Endothelial cell of umbilical vein (primary cell): ENCODE measurements at regions not wholly inside any gene's neighbourhood (a gene's known extent, or its start where the extent isn't known, plus 50 kb on each side); places are given as distances from the start of the nearest gene placed in this dataset.

ENCODE experiments used
- BruUV-seq: library from RNA; stranded (reverse); fragments of 400-500 nt; replicated peaks from 2 replicates; lab custom pipeline; 2021; lab: Mats Ljungman, UMichigan
- CTCF ChIA-PET: fragments of 300-600, 350-600 bp; sonication (Branson Sonifier 250); formaldehyde crosslinking; loops from one replicate; lab custom pipeline; 2021; ENCODE audit warnings: antibody characterized with exemption, inconsistent platforms; lab: Charles Lee
- POLR2A ChIA-PET: fragments of 300-600, 350-600 bp; sonication (Branson Sonifier 250); formaldehyde crosslinking; loops from one replicate; lab custom pipeline; 2021; ENCODE audit warnings: antibody characterized with exemption, inconsistent platforms; lab: Charles Lee
- DNase-seq: peaks from one replicate; pipeline ENCODE4 v3.0.0-alpha.2; 2011; ENCODE audit warnings: low read depth, low spot score
- FAIRE-seq: peaks from 2 replicates; lab custom pipeline; 2011; peaks lifted over from hg19 to GRCh38; lab: Jason Lieb, UNC
- H2AFZ ChIP-seq: 2 replicates; pipeline ENCODE4 v1.6.0; 2012; ENCODE audit warnings: low read depth, low read length, control low read depth, inconsistent platforms
- H3K27ac ChIP-seq: 2 replicates; pipeline ENCODE4 v1.5.1; 2011; ENCODE audit warnings: low read depth, mild to moderate bottlenecking, control low read depth, low read length, moderate library complexity; ENCODE audit not compliant: insufficient read depth
- H3K27me3 ChIP-seq, 2 experiments: 2 replicates each; pipeline versions ENCODE4 v1.6.0 to v1.6.1; 2011; ENCODE audit warnings: low read length in 2 of 2, mixed read lengths in 1 of 2; ENCODE audit not compliant: control insufficient read depth in 2 of 2, insufficient read depth in 2 of 2
- H3K36me3 ChIP-seq, 2 experiments: 2 replicates in 1 of 2; 3 replicates in 1 of 2; pipeline ENCODE4 v1.5.1; 2011; ENCODE audit warnings: low read length in 2 of 2, mild to moderate bottlenecking in 1 of 2, moderate library complexity in 1 of 2; ENCODE audit not compliant: control insufficient read depth in 2 of 2, insufficient read depth in 2 of 2; ENCODE audit errors: extremely low read depth in 1 of 2
- H3K4me1 ChIP-seq: 3 replicates; pipeline ENCODE4 v1.5.1; 2011; ENCODE audit warnings: mild to moderate bottlenecking, low read length; ENCODE audit not compliant: control insufficient read depth, insufficient read depth; ENCODE audit errors: extremely low read depth
- H3K4me2 ChIP-seq: 2 replicates; pipeline ENCODE4 v1.6.1; 2011; ENCODE audit warnings: low read length, control low read depth, mixed read lengths; ENCODE audit not compliant: insufficient read depth
- H3K4me3 ChIP-seq, 3 experiments: fragments of 200-600 bp in 1 of 3; sonication (generic), shearing (Covaris generic) in 1 of 3; replicated peaks in 1 of 3; 2 replicates each; pipeline ENCODE4 v1.5.1; 2011 to 2016; ENCODE audit warnings: control low read depth in 3 of 3, low read length in 3 of 3, mild to moderate bottlenecking in 2 of 3, inconsistent platforms in 1 of 3, low read depth in 1 of 3, moderate library complexity in 1 of 3; ENCODE audit not compliant: insufficient read depth in 1 of 3
- H3K79me2 ChIP-seq: 2 replicates; pipeline ENCODE4 v1.6.0; 2012; ENCODE audit warnings: low read length, inconsistent platforms; ENCODE audit not compliant: control insufficient read depth, insufficient read depth
- H3K9ac ChIP-seq: replicated peaks from 2 replicates; pipeline ENCODE3; 2011; ENCODE audit warnings: low read length, control low read depth; ENCODE audit not compliant: insufficient read depth; ENCODE audit errors: extremely low read depth
- H3K9me1 ChIP-seq: replicated peaks from 3 replicates; pipeline ENCODE4 v1.6.0; 2011; ENCODE audit warnings: mild to moderate bottlenecking, low read length; ENCODE audit not compliant: control insufficient read depth, insufficient read depth; ENCODE audit errors: extremely low read depth
- H3K9me3 ChIP-seq: replicated peaks from 2 replicates; pipeline ENCODE4 v1.5.1; 2012; ENCODE audit warnings: low read length, inconsistent platforms; ENCODE audit not compliant: control insufficient read depth, insufficient read depth
- H4K20me1 ChIP-seq: replicated peaks from 2 replicates; pipeline ENCODE3; 2011; ENCODE audit warnings: mild to moderate bottlenecking, low read length; ENCODE audit not compliant: control insufficient read depth, insufficient read depth; ENCODE audit errors: extremely low read depth
- CTCF ChIP-seq, 2 donors: IDR thresholded peaks; 1 replicate in 1 of 2; 2 replicates in 1 of 2; pipeline ENCODE4 v1.5.1; 2011; ENCODE audit warnings: low read length in 2 of 2, mild to moderate bottlenecking in 2 of 2, moderate library complexity in 2 of 2, control low read depth in 1 of 2, inconsistent platforms in 1 of 2, low read depth in 1 of 2; ENCODE audit not compliant: insufficient read depth in 1 of 2; ENCODE audit errors: extremely low read depth in 1 of 2
- EZH2 ChIP-seq: IDR thresholded peaks from 2 replicates; pipeline ENCODE4 v1.6.1; 2012; ENCODE audit warnings: borderline replicate concordance, low read depth, mild to moderate bottlenecking, moderate library complexity, low read length, inconsistent platforms; ENCODE audit not compliant: severe bottlenecking
- FOS ChIP-seq: IDR thresholded peaks from 2 replicates; pipeline ENCODE4 v1.6.1; 2011; ENCODE audit warnings: mild to moderate bottlenecking, low read length, moderate library complexity, borderline replicate concordance; ENCODE audit not compliant: insufficient read depth
- GATA2 ChIP-seq: IDR thresholded peaks from 2 replicates; pipeline ENCODE4 v1.7.0; 2011; ENCODE audit warnings: low read depth, mild to moderate bottlenecking, moderate library complexity, mixed read lengths, low read length; ENCODE audit not compliant: insufficient read length, insufficient read depth
- JUN ChIP-seq: IDR thresholded peaks from 2 replicates; pipeline ENCODE4 v1.6.1; 2011; ENCODE audit warnings: borderline replicate concordance, low read depth; ENCODE audit not compliant: insufficient read length, insufficient read depth
- MAX ChIP-seq: IDR thresholded peaks from 2 replicates; pipeline ENCODE4 v1.6.1; 2011; ENCODE audit not compliant: insufficient read depth, insufficient read length
- MYC ChIP-seq: IDR thresholded peaks from one replicate; pipeline ENCODE4 v1.6.1; 2011; ENCODE audit warnings: mild to moderate bottlenecking, low read depth, low read length
- POLR2A ChIP-seq: IDR thresholded peaks from 2 replicates; pipeline ENCODE4 v1.6.1; 2012; ENCODE audit warnings: low read depth, mild to moderate bottlenecking, control low read depth, low read length
- POLR2AphosphoS5 ChIP-seq: IDR thresholded peaks from 2 replicates; pipeline ENCODE4 v1.6.1; 2012; ENCODE audit warnings: low read depth, mild to moderate bottlenecking, control low read depth, low read length, moderate library complexity; ENCODE audit not compliant: insufficient read depth
- dilution Hi-C: fragments of 300-500 bp; cut with MboI; formaldehyde crosslinking; loops from one replicate; pipeline ENCODE4 v1.15.0; 2019; ENCODE audit warnings: low sequenced_read_pairs; ENCODE audit not compliant: extremely low pct_ligation_motif_present
- intact Hi-C: fragments of 100-400 bp; cut with micrococcal nuclease; formaldehyde crosslinking; loops from one replicate; pipeline ENCODE4 v1.10.0; 2022

GRCh38 chr1:68788762-68789161 is 291.9 kb upstream of the DEPDC1 start:
- H3K9me1 ChIP-seq, result no peaks in the 10 kb centered on the region
- no peaks in the 10 kb centered on the region for H3K9me3 ChIP-seq
- no peak for TF ChIP-seq EZH2
- dilution Hi-C loops, result no loop called here
- no peaks in the 10 kb centered on the region for H4K20me1 ChIP-seq
- no peak overlapping the region for H3K9ac ChIP-seq
- H3K27ac ChIP-seq, result no peak overlapping the region
- intact Hi-C loops, result no loop called here
- no peak for FAIRE-seq
- no peak overlapping the region for H2AFZ ChIP-seq
- no peaks in the 10 kb centered on the region for H3K27me3 ChIP-seq
- CTCF ChIA-PET, result no interaction called here
- H3K36me3 ChIP-seq, result no peaks in the 10 kb centered on the region
- no peak overlapping the region for H3K4me2 ChIP-seq
- POLR2A ChIA-PET, result no interaction called here
- no TSS peak for BruUV-seq
- no peaks in the 10 kb centered on the region for H3K79me2 ChIP-seq
- H3K4me1 ChIP-seq, result no peaks in the 10 kb centered on the region
- H3K4me3 ChIP-seq, result no peak overlapping the region
- DNase-seq, result no peak

GRCh38 chr1:68791800-68792199 is 294.9 kb upstream of the DEPDC1 start:
- no peaks in the 10 kb centered on the region for H3K79me2 ChIP-seq
- H3K4me2 ChIP-seq, result no peak overlapping the region
- H4K20me1 ChIP-seq, result no peaks in the 10 kb centered on the region
- no peaks in the 10 kb centered on the region for H3K4me1 ChIP-seq
- no peaks in the 10 kb centered on the region for H3K36me3 ChIP-seq
- H3K9me1 ChIP-seq, result no peaks in the 10 kb centered on the region
- ChIA-PET POLR2A (no interaction called here), CTCF (interaction anchor here (0.8 to 1.3 kb wide), 2 partner anchors 25 to 946 kb away, joined by 3 to 6 read pairs; no protein-coding TSS in a partner anchor)
- H3K27ac ChIP-seq, result no peak overlapping the region
- FAIRE-seq, result no peak
- H3K4me3 ChIP-seq, result no peak overlapping the region
- dilution Hi-C loops, result no loop called here
- no peak overlapping the region for H3K9ac ChIP-seq
- no peaks in the 10 kb centered on the region for H3K27me3 ChIP-seq
- no peaks in the 10 kb centered on the region for H3K9me3 ChIP-seq
- no TSS peak for BruUV-seq
- H2AFZ ChIP-seq, result no peak overlapping the region
- intact Hi-C loops, result no loop called here
- no peak for TF ChIP-seq JUN
- no peak for TF ChIP-seq GATA2
- no peak for TF ChIP-seq FOS
- TF ChIP-seq POLR2AphosphoS5, result no peak
- no peak for TF ChIP-seq EZH2
- no peak for TF ChIP-seq POLR2A
- no peak for TF ChIP-seq CTCF (IDR thresholded peaks at IDR 0.05; ENCODE audit: extremely low read depth in 1 of 2, insufficient read depth in 1 of 2, low read depth in 1 of 2, low read length in 2 of 2)
- no peak for TF ChIP-seq MAX
- TF ChIP-seq MYC, result no peak
- no peak for DNase-seq
